Ectodermal cell (in vitro differentiated cells): ENCODE measurements at regions not wholly inside any gene's neighbourhood (a gene's known extent, or its start where the extent isn't known, plus 50 kb on each side); places are given as distances from the start of the nearest gene placed in this dataset.

Experiments used
- H3K27ac ChIP-seq: 2 replicates; pipeline ENCODE4 v1.7.0; 2013; ENCODE audit warnings: mild to moderate bottlenecking, low read depth, low read length; ENCODE audit not compliant: insufficient read depth, poor library complexity, severe bottlenecking
- H3K27me3 ChIP-seq: 2 replicates; pipeline ENCODE4 v1.7.0; 2013; ENCODE audit warnings: mild to moderate bottlenecking, low read length; ENCODE audit not compliant: insufficient read depth, control insufficient read depth, poor library complexity, severe bottlenecking
- H3K36me3 ChIP-seq: one replicate; pipeline ENCODE4 v1.7.0; 2013; ENCODE audit warnings: low read length; ENCODE audit not compliant: control insufficient read depth, insufficient read depth
- H3K4me1 ChIP-seq: one replicate; pipeline ENCODE4 v1.7.0; 2013; ENCODE audit warnings: low read length; ENCODE audit not compliant: control insufficient read depth, insufficient read depth
- H3K4me3 ChIP-seq: 2 replicates; pipeline ENCODE4 v1.7.0; 2013; ENCODE audit warnings: low read depth, low read length, control low read depth; ENCODE audit not compliant: insufficient read depth
- H3K9me3 ChIP-seq: 2 replicates; pipeline ENCODE4 v1.7.0; 2013; ENCODE audit warnings: mild to moderate bottlenecking, low read length, moderate library complexity; ENCODE audit not compliant: control insufficient read depth
- WGBS, 2 experiments: methylation state at CpG; one replicate each; pipeline ENCODE4 v1.1.7; 2013; ENCODE audit warnings: missing lambda C conversion rate in 2 of 2; 5-methylcytosine and 5-hydroxymethylcytosine counted together

GRCh38 chr4:79182209-79182608, 143.7 kb downstream of the NAA11 start:
- 84 to 88% methylated on average over 1 to 2 of the region's 3 CpGs for WGBS, 2 experiments
- Histone ChIP-seq H3K4me1 (no peaks in the 10 kb centered on the region), H3K4me3 (no peak overlapping the region), H3K36me3 (no peaks in the 10 kb centered on the region), H3K27me3 (no peaks in the 10 kb centered on the region), H3K9me3 (no peaks in the 10 kb centered on the region), H3K27ac (no peak overlapping the region)

- 96 to 97% methylated on average over 7 of the region's 7 CpGs for WGBS, 2 experiments
- Histone ChIP-seq H3K27ac (no peak overlapping the region), H3K9me3 (no peaks in the 10 kb centered on the region), H3K4me3 (no peak overlapping the region), H3K27me3 (no peaks in the 10 kb centered on the region), H3K4me1 (no peaks in the 10 kb centered on the region), H3K36me3 (no peaks in the 10 kb centered on the region)
Observed at GRCh38 chr4:79181190-79181589, 144.7 kb downstream of the NAA11 start.

DNA sequence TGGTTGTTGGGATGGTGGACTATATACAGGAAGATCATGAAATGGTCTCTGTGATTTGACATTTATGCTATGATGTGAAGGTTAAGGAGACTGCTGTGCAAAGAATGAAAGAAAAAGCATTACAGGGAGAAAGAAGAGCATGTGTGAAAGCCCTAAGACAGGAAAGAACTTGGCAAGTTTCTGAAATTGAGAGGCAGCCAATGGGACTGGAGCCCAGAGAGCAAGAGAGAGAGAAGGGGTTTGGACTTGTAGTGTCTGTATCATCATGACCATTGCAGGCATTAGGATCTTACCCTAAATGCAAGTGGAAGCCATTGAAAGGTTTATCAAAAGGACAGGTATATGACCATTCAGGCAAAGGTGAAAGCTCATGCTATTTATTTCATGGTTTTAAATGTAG, 147.1 kb downstream of the NAA11 start:
- Histone ChIP-seq H3K4me1 (no peaks in the 10 kb centered on the region), H3K4me3 (no peak overlapping the region), H3K27me3 (no peaks in the 10 kb centered on the region), H3K9me3 (no peaks in the 10 kb centered on the region), H3K36me3 (no peaks in the 10 kb centered on the region), H3K27ac (no peak overlapping the region)

- H3K4me1 ChIP-seq = no peaks in the 10 kb centered on the region
- H3K4me3 ChIP-seq = no peak overlapping the region
- H3K27ac ChIP-seq = no peak overlapping the region
- no peaks in the 10 kb centered on the region for H3K36me3 ChIP-seq
- no peaks in the 10 kb centered on the region for H3K9me3 ChIP-seq
- no peaks in the 10 kb centered on the region for H3K27me3 ChIP-seq
Observed at GRCh38 chr4:79177388-79177787, 148.5 kb downstream of the NAA11 start.

GRCh38 chr4:79176351-79176750, 149.5 kb downstream of the NAA11 start:
- Histone ChIP-seq H3K4me3 (no peak overlapping the region), H3K27ac (no peak overlapping the region), H3K4me1 (no peaks in the 10 kb centered on the region), H3K27me3 (no peaks in the 10 kb centered on the region), H3K9me3 (no peaks in the 10 kb centered on the region), H3K36me3 (no peaks in the 10 kb centered on the region)
- WGBS, 2 experiments = 93 to 95% methylated on average over 4 of the region's 4 CpGs

- Histone ChIP-seq H3K4me3 (no peak overlapping the region), H3K27ac (no peak overlapping the region), H3K36me3 (no peaks in the 10 kb centered on the region), H3K27me3 (no peaks in the 10 kb centered on the region), H3K4me1 (no peaks in the 10 kb centered on the region), H3K9me3 (no peaks in the 10 kb centered on the region)
Observed at GRCh38 chr4:79175716-79176115, 150.1 kb downstream of the NAA11 start.

DNA sequence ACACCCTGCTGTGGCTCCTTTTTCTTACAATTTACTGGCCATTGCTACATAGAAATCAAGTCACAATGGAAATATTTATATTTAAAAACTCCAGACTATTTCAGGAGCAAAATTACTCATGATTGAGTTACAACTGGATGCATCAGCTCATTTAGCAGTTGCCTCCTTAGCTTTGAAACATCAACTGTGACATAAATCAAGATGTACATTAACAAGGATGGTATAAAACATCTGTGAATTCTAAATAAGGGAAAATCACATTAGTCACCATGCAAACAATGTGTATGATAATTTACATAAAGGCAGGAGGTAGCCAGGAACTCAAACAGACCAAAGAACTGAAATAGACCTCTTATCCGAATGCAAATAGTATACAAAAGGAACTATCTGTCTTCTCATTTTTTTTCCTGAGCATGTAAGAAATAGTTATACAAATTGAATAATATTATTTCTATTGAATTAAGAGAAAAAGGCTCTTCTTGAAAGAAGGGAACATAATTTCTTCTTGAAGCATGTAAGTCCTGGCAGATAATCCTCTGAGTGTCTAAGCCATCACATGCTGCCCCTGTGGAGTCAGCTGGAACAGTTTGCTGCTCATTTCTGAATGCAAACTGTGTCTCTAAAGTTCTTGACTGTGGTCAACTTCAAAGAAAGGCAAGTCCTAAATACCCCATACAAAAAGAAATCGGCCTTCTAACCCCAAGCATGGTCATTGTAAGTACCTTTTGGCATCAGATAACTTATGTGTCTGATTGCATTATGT, 151.2 kb downstream of the NAA11 start:
- Histone ChIP-seq H3K27ac (no peak overlapping the region), H3K36me3 (no peaks in the 10 kb centered on the region), H3K27me3 (no peaks in the 10 kb centered on the region), H3K4me3 (no peak overlapping the region), H3K4me1 (no peaks in the 10 kb centered on the region), H3K9me3 (no peaks in the 10 kb centered on the region)
- WGBS, 2 experiments = 80 to 89% methylated on average over 1 to 2 of the region's 2 CpGs

DNA sequence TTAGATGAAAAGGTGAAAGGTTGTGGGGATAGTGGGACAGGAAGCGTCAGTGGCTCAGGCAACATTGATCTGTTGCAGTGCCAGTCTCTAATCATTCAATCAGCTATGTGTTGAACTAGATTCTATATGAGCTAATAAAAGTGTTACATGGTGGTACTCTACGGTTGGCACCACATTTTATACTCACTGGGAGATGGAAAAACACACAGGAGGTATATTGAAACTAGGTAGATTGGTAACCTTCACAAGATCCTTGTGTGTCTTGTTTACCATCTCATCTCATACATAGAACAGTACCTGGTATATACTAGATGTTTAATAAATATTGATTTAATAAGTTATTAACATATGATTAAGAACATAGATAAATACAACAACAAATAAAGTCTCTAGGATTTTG, 152.7 kb downstream of the NAA11 start:
- H3K27me3 ChIP-seq = no peaks in the 10 kb centered on the region
- H3K36me3 ChIP-seq = no peaks in the 10 kb centered on the region
- 98 to 100% methylated on average over 1 to 2 of the region's 2 CpGs for WGBS, 2 experiments
- no peak overlapping the region for H3K4me3 ChIP-seq
- no peaks in the 10 kb centered on the region for H3K4me1 ChIP-seq
- H3K27ac ChIP-seq = no peak overlapping the region
- no peaks in the 10 kb centered on the region for H3K9me3 ChIP-seq

- peaks cover 4% of the 10 kb centered on the region for H3K4me1 ChIP-seq
- no peaks in the 10 kb centered on the region for H3K36me3 ChIP-seq
- no peak overlapping the region for H3K4me3 ChIP-seq
- H3K27ac ChIP-seq = no peak overlapping the region
- no peaks in the 10 kb centered on the region for H3K9me3 ChIP-seq
- H3K27me3 ChIP-seq = no peaks in the 10 kb centered on the region
- WGBS, 2 experiments = 93% methylated on average over 1 of the region's 1 CpG
Observed at GRCh38 chr4:79170077-79170476, 155.8 kb downstream of the NAA11 start.

DNA sequence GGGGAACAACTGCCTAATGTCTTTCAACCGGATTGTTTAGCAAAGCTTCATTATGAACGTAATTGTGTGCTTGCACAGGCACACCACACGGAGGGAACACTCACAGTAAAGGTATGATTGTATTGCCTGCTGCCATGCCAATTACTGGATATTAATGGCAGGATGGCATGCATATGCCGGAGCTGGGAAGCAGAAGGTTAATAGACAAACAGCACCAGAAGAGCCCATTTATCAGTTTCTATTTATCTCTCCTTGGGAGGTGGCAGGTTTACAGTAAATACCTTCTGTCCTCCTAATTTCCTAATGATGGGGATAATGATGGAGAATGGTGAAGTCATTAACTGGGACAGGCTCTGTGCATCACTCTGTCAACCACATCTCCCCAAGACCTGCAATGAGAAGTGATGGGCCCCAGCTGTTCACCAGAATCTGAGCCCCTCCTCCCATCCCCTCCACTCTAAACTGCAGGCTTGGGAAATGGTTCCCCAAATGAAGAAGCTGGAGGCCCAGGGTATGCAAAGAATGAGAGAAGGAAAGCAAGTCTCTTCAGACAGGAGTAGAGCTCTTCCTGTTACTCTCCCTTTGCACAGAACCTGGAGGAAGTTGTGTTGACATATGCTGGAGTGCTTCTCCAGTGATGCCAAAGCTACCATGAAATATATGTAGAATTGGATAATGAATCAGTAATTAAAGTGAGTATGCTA, 160.8 kb downstream of the NAA11 start:
- H3K4me3 ChIP-seq = no peak overlapping the region
- 87 to 94% methylated on average over 4 of the region's 4 CpGs for WGBS, 2 experiments
- H3K4me1 ChIP-seq = peaks cover 8% of the 10 kb centered on the region
- no peaks in the 10 kb centered on the region for H3K9me3 ChIP-seq
- no peaks in the 10 kb centered on the region for H3K27me3 ChIP-seq
- no peaks in the 10 kb centered on the region for H3K36me3 ChIP-seq
- no peak overlapping the region for H3K27ac ChIP-seq
